HG03095 (cell line): ENCODE measurements at regions not wholly inside any gene's neighbourhood (a gene's known extent, or its start where the extent isn't known, plus 50 kb on each side); places are given as distances from the start of the nearest gene placed in this dataset.
"Not testable (repeated sequence)": the region's sequence is repeated elsewhere in the genome, so short reads cannot be mapped to it uniquely, and the experiment has no call there.

Source experiments
- ATAC-seq: cut with Tn5 transposase; IDR thresholded peaks from one replicate; pipeline ENCODE4 v1.9.1; 2021; ENCODE audit warnings: moderate library complexity; ENCODE audit not compliant: unreplicated experiment

- no peak for ATAC-seq
Measured at GRCh38 chr5:56311306-56311905, 78.3 kb upstream of the ANKRD55 start.

GRCh38 chr5:56310711-56311204 is 77.6 kb upstream of the ANKRD55 start:
- ATAC-seq, result no peak

- no peak for ATAC-seq
Measured at GRCh38 chr5:56309262-56309826, 76.2 kb upstream of the ANKRD55 start.

GRCh38 chr5:56307714-56308333 is 74.7 kb upstream of the ANKRD55 start:
- no peak for ATAC-seq

- ATAC-seq, result no peak
Measured at GRCh38 chr5:56306433-56307150, 73.5 kb upstream of the ANKRD55 start.

- ATAC-seq, result no peak
Measured at GRCh38 chr5:56305001-56305950, 72.1 kb upstream of the ANKRD55 start.

GRCh38 chr5:56303511-56303910 is 70.4 kb upstream of the ANKRD55 start:
- ATAC-seq, result no peak

- ATAC-seq, result no peak
Measured at GRCh38 chr5:56302027-56302426, 68.9 kb upstream of the ANKRD55 start.

- ATAC-seq, result no peak
Measured at GRCh38 chr5:56301069-56301468, 67.9 kb upstream of the ANKRD55 start.

- no peak for ATAC-seq
Measured at GRCh38 chr5:56299212-56299611, 66.1 kb upstream of the ANKRD55 start.

- no peak for ATAC-seq
Measured at GRCh38 chr5:56298336-56299090, 65.4 kb upstream of the ANKRD55 start.

GRCh38 chr5:56297851-56298250 is 64.7 kb upstream of the ANKRD55 start:
- ATAC-seq, result no peak

GRCh38 chr5:56295311-56295710 is 62.2 kb upstream of the ANKRD55 start:
- ATAC-seq, result not testable (repeated sequence)

- no peak for ATAC-seq
Measured at GRCh38 chr5:56294354-56294753, 61.2 kb upstream of the ANKRD55 start.

GRCh38 chr5:56292874-56293273 is 59.7 kb upstream of the ANKRD55 start:
- not testable (repeated sequence) for ATAC-seq

- ATAC-seq, result no peak
Measured at GRCh38 chr5:56291661-56292374, 58.7 kb upstream of the ANKRD55 start.

GRCh38 chr5:56291079-56291643 is 58.0 kb upstream of the ANKRD55 start:
- no peak for ATAC-seq

- ATAC-seq, result no peak
Measured at GRCh38 chr5:56290378-56291078, 57.4 kb upstream of the ANKRD55 start.
